ENCODE measurements at regions not wholly inside any gene's neighbourhood (a gene's known extent, or its start where the extent isn't known, plus 50 kb on each side); places are given as distances from the start of the nearest gene placed in this dataset.

GRCh38 chr18:75621818-75622217, 194.3 kb upstream of the SMIM21 start:
- TF ChIP-seq FOXA1 (IDR thresholded peaks at IDR 0.05) (no peak), ARNT (IDR thresholded peaks at IDR 0.05) (no peak), FOXK2 (IDR thresholded peaks at IDR 0.05) (no peak), ELF4 (IDR thresholded peaks at IDR 0.05) (no peak), SUZ12 (IDR thresholded peaks at IDR 0.05) (no peak)
